GM21360 (cell line): ENCODE measurements at regions not wholly inside any gene's neighbourhood (a gene's known extent, or its start where the extent isn't known, plus 50 kb on each side); places are given as distances from the start of the nearest gene placed in this dataset.

ENCODE experiments used
- ATAC-seq: cut with Tn5 transposase; IDR thresholded peaks from one replicate; pipeline ENCODE4 v1.9.1; 2021; ENCODE audit warnings: mild to moderate bottlenecking, moderate library complexity; ENCODE audit not compliant: unreplicated experiment

- ATAC-seq: no peak
Observed at GRCh38 chr3:189455009-189455408, 176.2 kb upstream of the TP63 start.

GRCh38 chr3:189455641-189456417, 175.4 kb upstream of the TP63 start:
- no peak for ATAC-seq

GRCh38 chr3:189457201-189457607, 174.0 kb upstream of the TP63 start:
- ATAC-seq: no peak

- no peak for ATAC-seq
Observed at GRCh38 chr3:189457631-189458412, 173.4 kb upstream of the TP63 start.

GRCh38 chr3:189458528-189458927, 172.7 kb upstream of the TP63 start:
- ATAC-seq: no peak

GRCh38 chr3:189459231-189459630, 172.0 kb upstream of the TP63 start:
- ATAC-seq: no peak

- no peak for ATAC-seq
Observed at GRCh38 chr3:189460511-189460910, 170.7 kb upstream of the TP63 start.

GRCh38 chr3:189464799-189465198, 166.4 kb upstream of the TP63 start:
- no peak for ATAC-seq

GRCh38 chr3:189466004-189466403, 165.2 kb upstream of the TP63 start:
- ATAC-seq: no peak

- no peak for ATAC-seq
Observed at GRCh38 chr3:189467451-189467850, 163.7 kb upstream of the TP63 start.

GRCh38 chr3:189474944-189475343, 156.2 kb upstream of the TP63 start:
- ATAC-seq: no peak

GRCh38 chr3:189477614-189478013, 153.6 kb upstream of the TP63 start:
- ATAC-seq: no peak

- no peak for ATAC-seq
Observed at GRCh38 chr3:189486556-189486955, 144.6 kb upstream of the TP63 start.

GRCh38 chr3:189488241-189488767, 142.9 kb upstream of the TP63 start:
- ATAC-seq: no peak

- ATAC-seq: no peak
Observed at GRCh38 chr3:189490337-189490736, 140.9 kb upstream of the TP63 start.

- no peak for ATAC-seq
Observed at GRCh38 chr3:189490749-189491148, 140.4 kb upstream of the TP63 start.

- no peak for ATAC-seq
Observed at GRCh38 chr3:189491831-189492230, 139.4 kb upstream of the TP63 start.

GRCh38 chr3:189493271-189493670, 137.9 kb upstream of the TP63 start:
- ATAC-seq: no peak

GRCh38 chr3:189494632-189495031, 136.6 kb upstream of the TP63 start:
- ATAC-seq: no peak

GRCh38 chr3:189496375-189497138, 134.6 kb upstream of the TP63 start:
- ATAC-seq: no peak

- no peak for ATAC-seq
Observed at GRCh38 chr3:189498995-189499704, 132.0 kb upstream of the TP63 start.
